M059J (cell line): ENCODE measurements at regions not wholly inside any gene's neighbourhood (a gene's known extent, or its start where the extent isn't known, plus 50 kb on each side); places are given as distances from the start of the nearest gene placed in this dataset.

Experiments
- DNase-seq: peaks from one replicate; pipeline ENCODE4 v3.0.0-alpha.2; 2012; ENCODE audit warnings: low read depth

- DNase-seq, result peak; percentile 28
Measured at GRCh38 chr4:121277194-121278105, 103.4 kb downstream of the QRFPR start.

- DNase-seq, result no peak
Measured at GRCh38 chr4:121273191-121273590, 107.6 kb downstream of the QRFPR start.

GRCh38 chr4:121272526-121272925, 108.3 kb downstream of the QRFPR start:
- peak; percentile 71 for DNase-seq

GRCh38 chr4:121270389-121270788, 106.3 kb upstream of the TNIP3 start:
- peak; percentile 7 for DNase-seq

- DNase-seq, result no peak
Measured at GRCh38 chr4:121269001-121269400, 104.9 kb upstream of the TNIP3 start.

GRCh38 chr4:121266982-121267381, 102.9 kb upstream of the TNIP3 start:
- DNase-seq, result no peak

- DNase-seq, result no peak
Measured at GRCh38 chr4:121256887-121257466, 92.9 kb upstream of the TNIP3 start.

- peak; percentile 79 for DNase-seq
Measured at GRCh38 chr4:121255986-121256750, 92.0 kb upstream of the TNIP3 start.

- DNase-seq, result no peak
Measured at GRCh38 chr4:121253961-121254360, 89.8 kb upstream of the TNIP3 start.

- peak; percentile 60 for DNase-seq
Measured at GRCh38 chr4:121252224-121252806, 88.2 kb upstream of the TNIP3 start.

GRCh38 chr4:121248747-121249146, 84.6 kb upstream of the TNIP3 start:
- no peak for DNase-seq

GRCh38 chr4:121246698-121247097, 82.6 kb upstream of the TNIP3 start:
- no peak for DNase-seq

GRCh38 chr4:121243485-121243884, 79.4 kb upstream of the TNIP3 start:
- no peak for DNase-seq

- no peak for DNase-seq
Measured at GRCh38 chr4:121242188-121242750, 78.1 kb upstream of the TNIP3 start.

GRCh38 chr4:121239951-121240350, 75.8 kb upstream of the TNIP3 start:
- no peak for DNase-seq

- DNase-seq, result no peak
Measured at GRCh38 chr4:121238461-121238860, 74.3 kb upstream of the TNIP3 start.

GRCh38 chr4:121237069-121237399, 72.9 kb upstream of the TNIP3 start:
- no peak for DNase-seq

- DNase-seq, result no peak
Measured at GRCh38 chr4:121236353-121237068, 72.4 kb upstream of the TNIP3 start.

- DNase-seq, result no peak
Measured at GRCh38 chr4:121233982-121234381, 69.9 kb upstream of the TNIP3 start.

GRCh38 chr4:121229993-121230392, 65.9 kb upstream of the TNIP3 start:
- DNase-seq, result no peak

GRCh38 chr4:121228848-121229247, 64.7 kb upstream of the TNIP3 start:
- DNase-seq, result no peak
